ENCODE measurements at regions not wholly inside any gene's neighbourhood (a gene's known extent, or its start where the extent isn't known, plus 50 kb on each side); places are given as distances from the start of the nearest gene placed in this dataset.

DNA sequence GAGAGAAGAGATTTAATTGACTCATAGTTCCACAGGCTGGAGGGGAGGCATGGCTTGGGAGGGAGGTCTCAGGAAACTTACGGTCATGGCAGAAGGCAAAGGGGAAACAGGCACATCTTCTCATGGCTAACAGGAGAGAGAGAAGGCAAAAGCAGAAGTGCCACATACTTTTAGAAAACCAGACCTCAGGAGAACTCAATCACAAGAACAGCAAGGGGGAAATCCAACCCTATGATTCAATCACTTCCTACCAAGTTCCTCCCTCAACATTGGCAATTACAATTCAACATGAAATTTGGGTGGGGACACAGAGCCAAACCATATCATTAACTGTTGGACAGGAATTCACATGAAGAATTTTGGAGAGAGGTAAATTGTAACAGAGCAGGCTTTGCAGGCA, 485.3 kb upstream of the PITX2 start:
- Histone ChIP-seq H3K79me2 (ENCODE audit: control insufficient read depth, insufficient read depth, low read length) (no peaks in the 10 kb centered on the region), H2AFZ (ENCODE audit: control insufficient read depth, low read length) (no peak overlapping the region), H3K9me3 (ENCODE audit: control insufficient read depth, low read depth, low read length) (no peaks in the 10 kb centered on the region), H3K4me2 (ENCODE audit: control insufficient read depth, extremely low read depth, insufficient read depth, low read depth, low read length) (no peak overlapping the region), H3K4me1 (ENCODE audit: control insufficient read depth, extremely low read depth, insufficient read depth, low read length) (no peaks in the 10 kb centered on the region), H3K27me3 (ENCODE audit: control insufficient read depth, extremely low read depth, insufficient read depth, low read length) (no peaks in the 10 kb centered on the region), H3K36me3 (ENCODE audit: control insufficient read depth in 2 of 2, extremely low read depth in 1 of 2, insufficient read depth in 2 of 2, low read length in 2 of 2) (no peaks in the 10 kb centered on the region), H3K9me1 (ENCODE audit: control insufficient read depth, extremely low read depth, insufficient read depth, low read length) (no peaks in the 10 kb centered on the region), H3K27ac (ENCODE audit: control insufficient read depth, insufficient read depth, low read length) (no peak overlapping the region), H3K4me3 (ENCODE audit: control insufficient read depth in 2 of 3, extremely low read depth in 1 of 3, insufficient read depth in 2 of 3, low read depth in 1 of 3, low read length in 3 of 3) (no peak overlapping the region), H3K9ac (ENCODE audit: control insufficient read depth, extremely low read depth, insufficient read depth, low read length) (no peak overlapping the region), H4K20me1 (ENCODE audit: control insufficient read depth, extremely low read depth, insufficient read depth, low read length) (no peaks in the 10 kb centered on the region)
- no peak for DNase-seq (ENCODE audit: low read depth, low spot score)
- FAIRE-seq: no peak
- TF ChIP-seq, protein P1, sequence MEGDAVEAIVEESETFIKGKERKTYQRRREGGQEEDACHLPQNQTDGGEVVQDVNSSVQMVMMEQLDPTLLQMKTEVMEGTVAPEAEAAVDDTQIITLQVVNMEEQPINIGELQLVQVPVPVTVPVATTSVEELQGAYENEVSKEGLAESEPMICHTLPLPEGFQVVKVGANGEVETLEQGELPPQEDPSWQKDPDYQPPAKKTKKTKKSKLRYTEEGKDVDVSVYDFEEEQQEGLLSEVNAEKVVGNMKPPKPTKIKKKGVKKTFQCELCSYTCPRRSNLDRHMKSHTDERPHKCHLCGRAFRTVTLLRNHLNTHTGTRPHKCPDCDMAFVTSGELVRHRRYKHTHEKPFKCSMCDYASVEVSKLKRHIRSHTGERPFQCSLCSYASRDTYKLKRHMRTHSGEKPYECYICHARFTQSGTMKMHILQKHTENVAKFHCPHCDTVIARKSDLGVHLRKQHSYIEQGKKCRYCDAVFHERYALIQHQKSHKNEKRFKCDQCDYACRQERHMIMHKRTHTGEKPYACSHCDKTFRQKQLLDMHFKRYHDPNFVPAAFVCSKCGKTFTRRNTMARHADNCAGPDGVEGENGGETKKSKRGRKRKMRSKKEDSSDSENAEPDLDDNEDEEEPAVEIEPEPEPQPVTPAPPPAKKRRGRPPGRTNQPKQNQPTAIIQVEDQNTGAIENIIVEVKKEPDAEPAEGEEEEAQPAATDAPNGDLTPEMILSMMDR (optimal IDR thresholded peaks at IDR 0.05 in 1 of 3, IDR thresholded peaks at IDR 0.05 in 1 of 3, conservative IDR thresholded peaks at IDR 0.05 in 1 of 3; ENCODE audit: extremely low read depth in 1 of 3, insufficient read depth in 2 of 3, low read length in 3 of 3): no peak
- no peak for TF ChIP-seq EZH2 (IDR thresholded peaks at IDR 0.05; ENCODE audit: low read length)
- dilution Hi-C loops (cut with MboI; ENCODE audit: extremely low pct_ligation_motif_present, low sequenced_read_pairs): no loop called here

DNA sequence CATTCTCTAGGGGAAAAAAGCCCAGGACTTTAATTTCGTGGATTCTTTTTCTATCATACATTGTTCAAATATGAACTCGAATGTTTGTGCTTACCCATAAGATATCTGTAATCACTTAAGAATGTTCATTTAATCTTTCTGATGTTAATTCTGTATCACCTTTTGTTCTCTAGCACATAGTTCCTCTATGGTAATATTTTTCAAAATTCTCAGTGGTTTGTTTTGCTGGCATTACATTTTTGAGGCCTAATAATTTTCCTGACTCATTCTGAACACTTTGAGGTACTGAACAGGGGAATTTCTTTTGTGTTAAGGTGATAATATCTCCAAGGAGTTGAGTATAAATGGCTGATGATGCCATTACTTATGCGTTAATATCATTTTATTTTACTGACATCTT, 490.7 kb upstream of the PITX2 start:
- H3K36me3 ChIP-seq (ENCODE audit: control insufficient read depth in 2 of 2, extremely low read depth in 1 of 2, insufficient read depth in 2 of 2, low read length in 2 of 2): no peaks in the 10 kb centered on the region
- dilution Hi-C loops (cut with MboI; ENCODE audit: extremely low pct_ligation_motif_present, low sequenced_read_pairs): no loop called here
- no peaks in the 10 kb centered on the region for H4K20me1 ChIP-seq (ENCODE audit: control insufficient read depth, extremely low read depth, insufficient read depth, low read length)
- H3K9me1 ChIP-seq (ENCODE audit: control insufficient read depth, extremely low read depth, insufficient read depth, low read length): no peaks in the 10 kb centered on the region
- no peak for FAIRE-seq
- H3K27me3 ChIP-seq (ENCODE audit: control insufficient read depth, extremely low read depth, insufficient read depth, low read length): no peaks in the 10 kb centered on the region
- H3K4me2 ChIP-seq (ENCODE audit: control insufficient read depth, extremely low read depth, insufficient read depth, low read depth, low read length): no peak overlapping the region
- DNase-seq (ENCODE audit: low read depth, low spot score): no peak
- H3K27ac ChIP-seq (ENCODE audit: control insufficient read depth, insufficient read depth, low read length): no peak overlapping the region
- no peaks in the 10 kb centered on the region for H3K9me3 ChIP-seq (ENCODE audit: control insufficient read depth, low read depth, low read length)
- no peak overlapping the region for H3K9ac ChIP-seq (ENCODE audit: control insufficient read depth, extremely low read depth, insufficient read depth, low read length)
- no peaks in the 10 kb centered on the region for H3K79me2 ChIP-seq (ENCODE audit: control insufficient read depth, insufficient read depth, low read length)
- no peaks in the 10 kb centered on the region for H3K4me1 ChIP-seq (ENCODE audit: control insufficient read depth, extremely low read depth, insufficient read depth, low read length)
- no peak for TF ChIP-seq EZH2 (IDR thresholded peaks at IDR 0.05; ENCODE audit: low read length)
- TF ChIP-seq, protein P1 (optimal IDR thresholded peaks at IDR 0.05 in 1 of 3, IDR thresholded peaks at IDR 0.05 in 1 of 3, conservative IDR thresholded peaks at IDR 0.05 in 1 of 3; ENCODE audit: extremely low read depth in 1 of 3, insufficient read depth in 2 of 3, low read length in 3 of 3): no peak
- H2AFZ ChIP-seq (ENCODE audit: control insufficient read depth, low read length): no peak overlapping the region
- no peak overlapping the region for H3K4me3 ChIP-seq (ENCODE audit: control insufficient read depth in 2 of 3, extremely low read depth in 1 of 3, insufficient read depth in 2 of 3, low read depth in 1 of 3, low read length in 3 of 3)

Measured in keratinocyte (primary cell).